ENCODE measurements at regions not wholly inside any gene's neighbourhood (a gene's known extent, or its start where the extent isn't known, plus 50 kb on each side); places are given as distances from the start of the nearest gene placed in this dataset.

GRCh38 chr2:71831193-71831577 is 316.5 kb downstream of the CYP26B1 start:
- peak overlapping the region; percentile 87 for H3K27ac ChIP-seq (ENCODE audit: low read depth, low read length, severe bottlenecking)
- H3K4me1 ChIP-seq (ENCODE audit: control insufficient read depth, insufficient read depth, low read length, poor library complexity, severe bottlenecking): peaks cover 19% of the 10 kb centered on the region
- no peaks in the 10 kb centered on the region for H3K36me3 ChIP-seq (ENCODE audit: control insufficient read depth, insufficient read depth, low read length)
- WGBS, 2 experiments (ENCODE audit: insufficient coverage in 2 of 2): 79 to 88% methylated on average over 2 to 7 of the region's 7 CpGs
- no peaks in the 10 kb centered on the region for H3K9me3 ChIP-seq (ENCODE audit: control insufficient read depth, low read length)
- H3K4me3 ChIP-seq (ENCODE audit: extremely low read depth, insufficient read depth, low read length, poor library complexity, severe bottlenecking): no peak overlapping the region

- Histone ChIP-seq H3K27ac (ENCODE audit: low read depth, low read length, severe bottlenecking) (peak overlapping the region; percentile 87), H3K4me1 (ENCODE audit: control insufficient read depth, insufficient read depth, low read length, poor library complexity, severe bottlenecking) (peaks cover 19% of the 10 kb centered on the region), H3K9me3 (ENCODE audit: control insufficient read depth, low read length) (no peaks in the 10 kb centered on the region), H3K36me3 (ENCODE audit: control insufficient read depth, insufficient read depth, low read length) (no peaks in the 10 kb centered on the region), H3K4me3 (ENCODE audit: extremely low read depth, insufficient read depth, low read length, poor library complexity, severe bottlenecking) (no peak overlapping the region)
- WGBS, 2 experiments (ENCODE audit: insufficient coverage in 2 of 2): 82 to 83% methylated on average over 4 to 7 of the region's 9 CpGs
Measured at GRCh38 chr2:71830497-71831192, 317.0 kb downstream of the CYP26B1 start.

DNA sequence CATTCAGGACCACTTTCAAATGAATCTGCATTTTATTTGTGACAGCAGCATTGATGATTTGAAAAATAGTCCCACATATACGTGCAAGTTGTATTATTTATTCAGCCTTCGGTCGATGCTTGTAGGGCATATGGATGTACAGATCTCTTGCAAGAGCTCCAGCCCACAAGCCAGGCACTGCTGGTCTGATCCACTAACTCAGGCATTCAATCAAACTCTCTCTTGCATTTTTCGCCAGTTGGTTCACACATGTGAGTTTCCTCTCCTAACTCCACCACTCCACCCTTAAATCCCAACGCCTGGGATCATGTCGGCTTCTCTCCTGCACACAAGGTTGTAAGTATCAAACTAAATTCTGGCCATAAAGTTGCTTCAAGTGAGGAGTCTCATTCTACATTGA is 318.7 kb downstream of the CYP26B1 start:
- no peaks in the 10 kb centered on the region for H3K9me3 ChIP-seq (ENCODE audit: control insufficient read depth, low read length)
- H3K4me1 ChIP-seq (ENCODE audit: control insufficient read depth, insufficient read depth, low read length, poor library complexity, severe bottlenecking): peaks cover 19% of the 10 kb centered on the region
- 95 to 96% methylated on average over 5 to 6 of the region's 6 CpGs for WGBS, 2 experiments (ENCODE audit: insufficient coverage in 2 of 2)
- H3K27ac ChIP-seq (ENCODE audit: low read depth, low read length, severe bottlenecking): no peak overlapping the region
- no peaks in the 10 kb centered on the region for H3K36me3 ChIP-seq (ENCODE audit: control insufficient read depth, insufficient read depth, low read length)
- no peak overlapping the region for H3K4me3 ChIP-seq (ENCODE audit: extremely low read depth, insufficient read depth, low read length, poor library complexity, severe bottlenecking)

DNA sequence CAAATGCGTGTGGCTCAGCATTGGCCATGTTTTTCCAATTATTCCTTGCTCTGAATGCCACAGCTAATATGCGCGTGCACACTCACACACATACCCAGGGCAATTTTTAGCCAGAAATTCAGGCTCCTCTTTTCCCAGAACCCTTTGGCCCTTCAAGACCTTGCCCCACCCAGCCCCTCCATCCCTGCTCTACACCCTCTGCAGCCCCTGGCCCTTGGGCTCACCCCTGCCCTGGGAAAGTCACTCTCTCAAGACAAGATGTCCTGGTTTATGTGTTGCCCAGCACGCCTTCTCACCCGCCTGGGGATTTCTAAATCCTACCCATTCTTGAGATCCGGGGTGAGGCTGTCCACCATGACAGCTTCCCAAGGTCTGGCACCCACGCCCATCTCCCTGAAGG is 319.7 kb downstream of the CYP26B1 start:
- WGBS, 2 experiments (ENCODE audit: insufficient coverage in 2 of 2): 91 to 97% methylated on average over 6 of the region's 7 CpGs
- Histone ChIP-seq H3K4me1 (ENCODE audit: control insufficient read depth, insufficient read depth, low read length, poor library complexity, severe bottlenecking) (peaks cover 19% of the 10 kb centered on the region), H3K4me3 (ENCODE audit: extremely low read depth, insufficient read depth, low read length, poor library complexity, severe bottlenecking) (no peak overlapping the region), H3K9me3 (ENCODE audit: control insufficient read depth, low read length) (no peaks in the 10 kb centered on the region), H3K36me3 (ENCODE audit: control insufficient read depth, insufficient read depth, low read length) (no peaks in the 10 kb centered on the region), H3K27ac (ENCODE audit: low read depth, low read length, severe bottlenecking) (no peak overlapping the region)

DNA sequence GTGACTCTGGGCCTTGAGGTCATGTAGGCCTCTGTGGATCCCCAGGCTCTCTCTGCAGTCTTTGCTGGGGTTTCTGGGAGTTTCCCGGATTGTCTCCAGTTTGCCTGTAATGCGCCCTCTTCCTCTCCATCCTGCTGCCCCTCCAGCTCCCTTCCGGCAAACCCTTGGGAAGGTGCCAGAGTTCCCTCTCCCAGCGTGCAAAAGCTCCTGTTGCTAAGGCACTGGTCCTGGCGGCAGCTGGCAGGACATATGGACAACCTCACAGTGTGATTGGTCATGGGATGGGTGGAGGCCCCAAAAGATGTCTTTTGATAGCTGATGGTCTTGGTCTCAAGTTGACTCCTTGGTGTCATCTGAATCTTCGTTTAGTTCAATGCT is 320.1 kb downstream of the CYP26B1 start:
- Histone ChIP-seq H3K36me3 (ENCODE audit: control insufficient read depth, insufficient read depth, low read length) (no peaks in the 10 kb centered on the region), H3K4me1 (ENCODE audit: control insufficient read depth, insufficient read depth, low read length, poor library complexity, severe bottlenecking) (peaks cover 19% of the 10 kb centered on the region), H3K9me3 (ENCODE audit: control insufficient read depth, low read length) (no peaks in the 10 kb centered on the region), H3K27ac (ENCODE audit: low read depth, low read length, severe bottlenecking) (no peak overlapping the region), H3K4me3 (ENCODE audit: extremely low read depth, insufficient read depth, low read length, poor library complexity, severe bottlenecking) (no peak overlapping the region)
- WGBS, 2 experiments (ENCODE audit: insufficient coverage in 2 of 2): 89 to 100% methylated on average over 2 to 3 of the region's 6 CpGs

GRCh38 chr2:71826826-71827523 is 320.7 kb downstream of the CYP26B1 start:
- no peak overlapping the region for H3K27ac ChIP-seq (ENCODE audit: low read depth, low read length, severe bottlenecking)
- 75 to 90% methylated on average over 3 to 5 of the region's 5 CpGs for WGBS, 2 experiments (ENCODE audit: insufficient coverage in 2 of 2)
- no peaks in the 10 kb centered on the region for H3K36me3 ChIP-seq (ENCODE audit: control insufficient read depth, insufficient read depth, low read length)
- no peaks in the 10 kb centered on the region for H3K9me3 ChIP-seq (ENCODE audit: control insufficient read depth, low read length)
- H3K4me1 ChIP-seq (ENCODE audit: control insufficient read depth, insufficient read depth, low read length, poor library complexity, severe bottlenecking): peaks cover 19% of the 10 kb centered on the region
- no peak overlapping the region for H3K4me3 ChIP-seq (ENCODE audit: extremely low read depth, insufficient read depth, low read length, poor library complexity, severe bottlenecking)

DNA sequence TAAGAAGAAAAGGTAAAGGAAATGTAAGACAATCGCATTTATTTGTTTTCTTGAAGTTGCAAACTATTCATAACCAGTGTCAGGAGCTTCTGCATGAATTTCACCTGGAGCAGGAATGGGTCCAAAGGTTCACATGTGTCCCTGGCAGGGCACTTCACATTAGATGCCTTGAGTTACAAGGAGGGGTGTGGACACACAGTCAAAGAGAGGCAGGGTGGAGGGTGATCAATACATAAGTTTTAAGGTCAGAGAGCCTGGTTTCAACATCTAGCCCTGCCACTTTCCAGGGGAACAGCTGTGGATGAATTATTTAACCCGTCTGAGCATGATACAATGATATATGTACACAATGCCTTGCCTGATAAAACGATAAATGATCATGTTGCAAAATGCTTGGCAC is 321.4 kb downstream of the CYP26B1 start:
- Histone ChIP-seq H3K4me1 (ENCODE audit: control insufficient read depth, insufficient read depth, low read length, poor library complexity, severe bottlenecking) (peaks cover 12% of the 10 kb centered on the region), H3K27ac (ENCODE audit: low read depth, low read length, severe bottlenecking) (no peak overlapping the region), H3K36me3 (ENCODE audit: control insufficient read depth, insufficient read depth, low read length) (no peaks in the 10 kb centered on the region), H3K4me3 (ENCODE audit: extremely low read depth, insufficient read depth, low read length, poor library complexity, severe bottlenecking) (no peak overlapping the region), H3K9me3 (ENCODE audit: control insufficient read depth, low read length) (no peaks in the 10 kb centered on the region)
- 89 to 100% methylated on average over 1 to 3 of the region's 3 CpGs for WGBS, 2 experiments (ENCODE audit: insufficient coverage in 2 of 2)

- Histone ChIP-seq H3K4me1 (ENCODE audit: control insufficient read depth, insufficient read depth, low read length, poor library complexity, severe bottlenecking) (peaks cover 5% of the 10 kb centered on the region), H3K9me3 (ENCODE audit: control insufficient read depth, low read length) (no peaks in the 10 kb centered on the region), H3K36me3 (ENCODE audit: control insufficient read depth, insufficient read depth, low read length) (no peaks in the 10 kb centered on the region), H3K4me3 (ENCODE audit: extremely low read depth, insufficient read depth, low read length, poor library complexity, severe bottlenecking) (no peak overlapping the region), H3K27ac (ENCODE audit: low read depth, low read length, severe bottlenecking) (no peak overlapping the region)
- WGBS, 2 experiments (ENCODE audit: insufficient coverage in 2 of 2): no CpG with 5 or more reads among the region's 2 CpGs
Measured at GRCh38 chr2:71824436-71824835, 323.2 kb downstream of the CYP26B1 start.

- no peaks in the 10 kb centered on the region for H3K9me3 ChIP-seq (ENCODE audit: control insufficient read depth, low read length)
- H3K27ac ChIP-seq (ENCODE audit: low read depth, low read length, severe bottlenecking): no peak overlapping the region
- no peak overlapping the region for H3K4me3 ChIP-seq (ENCODE audit: extremely low read depth, insufficient read depth, low read length, poor library complexity, severe bottlenecking)
- no peaks in the 10 kb centered on the region for H3K36me3 ChIP-seq (ENCODE audit: control insufficient read depth, insufficient read depth, low read length)
- no peaks in the 10 kb centered on the region for H3K4me1 ChIP-seq (ENCODE audit: control insufficient read depth, insufficient read depth, low read length, poor library complexity, severe bottlenecking)
Measured at GRCh38 chr2:71823526-71823925, 324.1 kb downstream of the CYP26B1 start.

DNA sequence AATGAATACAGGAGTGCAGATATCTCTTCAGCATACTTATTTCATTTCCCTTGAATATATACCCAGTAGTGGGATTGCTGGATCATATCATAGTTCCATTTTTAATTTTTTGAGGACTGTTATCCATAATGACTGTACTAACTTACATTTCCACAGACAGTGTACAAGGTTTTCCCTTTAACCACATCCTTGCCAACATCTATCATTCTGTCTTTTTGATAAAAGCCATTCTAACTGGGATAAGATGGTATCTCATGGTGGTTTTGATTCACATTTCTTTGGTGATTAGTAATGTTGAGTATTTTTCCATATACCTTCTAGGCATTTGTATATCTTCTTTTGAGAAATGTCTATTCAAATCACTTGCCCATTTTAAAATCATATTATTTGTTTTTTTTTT is 325.2 kb downstream of the CYP26B1 start:
- Histone ChIP-seq H3K4me1 (ENCODE audit: control insufficient read depth, insufficient read depth, low read length, poor library complexity, severe bottlenecking) (no peaks in the 10 kb centered on the region), H3K27ac (ENCODE audit: low read depth, low read length, severe bottlenecking) (no peak overlapping the region), H3K36me3 (ENCODE audit: control insufficient read depth, insufficient read depth, low read length) (no peaks in the 10 kb centered on the region), H3K9me3 (ENCODE audit: control insufficient read depth, low read length) (no peaks in the 10 kb centered on the region), H3K4me3 (ENCODE audit: extremely low read depth, insufficient read depth, low read length, poor library complexity, severe bottlenecking) (no peak overlapping the region)

GRCh38 chr2:71821856-71822255 is 325.8 kb downstream of the CYP26B1 start:
- Histone ChIP-seq H3K9me3 (ENCODE audit: control insufficient read depth, low read length) (no peaks in the 10 kb centered on the region), H3K4me1 (ENCODE audit: control insufficient read depth, insufficient read depth, low read length, poor library complexity, severe bottlenecking) (no peaks in the 10 kb centered on the region), H3K27ac (ENCODE audit: low read depth, low read length, severe bottlenecking) (no peak overlapping the region), H3K4me3 (ENCODE audit: extremely low read depth, insufficient read depth, low read length, poor library complexity, severe bottlenecking) (no peak overlapping the region), H3K36me3 (ENCODE audit: control insufficient read depth, insufficient read depth, low read length) (no peaks in the 10 kb centered on the region)
